SU-DHL-6 (cell line): ENCODE measurements at regions not wholly inside any gene's neighbourhood (a gene's known extent, or its start where the extent isn't known, plus 50 kb on each side); places are given as distances from the start of the nearest gene placed in this dataset.
"Not testable (repeated sequence)": the region's sequence is repeated elsewhere in the genome, so short reads cannot be mapped to it uniquely, and the experiment has no call there.

Source experiments
- H2AFZ ChIP-seq: fragments of 200-600 bp; sonication (generic); 2 replicates; pipeline ENCODE4 v1.6.1; 2014; ENCODE audit warnings: low read depth, mild to moderate bottlenecking, moderate library complexity, mixed read lengths, antibody characterized with exemption, low read length; ENCODE audit not compliant: severe bottlenecking
- H3F3A ChIP-seq: fragments of 200-600 bp; shearing (Covaris generic); 2 replicates; pipeline ENCODE4 v1.6.0; 2016; ENCODE audit warnings: antibody characterized with exemption, mild to moderate bottlenecking; ENCODE audit not compliant: insufficient read depth
- H3K27ac ChIP-seq: fragments of 200-600 bp; sonication (generic); 2 replicates; pipeline ENCODE4 v1.5.1; 2016; ENCODE audit warnings: low read depth, mild to moderate bottlenecking, low read length, moderate library complexity, mixed read lengths
- H3K27me3 ChIP-seq: fragments of 200-600 bp; sonication (generic), shearing (Covaris generic); 2 replicates; pipeline ENCODE4 v1.6.0; 2014; ENCODE audit warnings: mild to moderate bottlenecking, low read length
- H3K36me3 ChIP-seq: fragments of 200-600 bp; sonication (generic); 2 replicates; pipeline ENCODE4 v1.6.1; 2014; ENCODE audit warnings: mild to moderate bottlenecking, low read length, mixed read lengths
- H3K4me2 ChIP-seq: fragments of 300-600, 200-600 bp; shearing (Covaris generic), sonication (generic); 2 replicates; pipeline ENCODE4 v1.6.0; 2014; ENCODE audit warnings: low read length, low read depth, mild to moderate bottlenecking; ENCODE audit not compliant: poor library complexity, severe bottlenecking
- H3K4me3 ChIP-seq: fragments of 200-600 bp; sonication (generic); 2 replicates; pipeline ENCODE4 v1.5.1; 2014; ENCODE audit warnings: antibody characterized with exemption, low read length, mild to moderate bottlenecking, mixed read lengths; ENCODE audit not compliant: insufficient read depth, poor library complexity, severe bottlenecking
- H3K79me2 ChIP-seq: fragments of 200-600 bp; sonication (generic); 2 replicates; pipeline ENCODE4 v1.6.1; 2014; ENCODE audit warnings: mild to moderate bottlenecking, low read length, moderate library complexity; ENCODE audit not compliant: insufficient read depth
- H3K9ac ChIP-seq: fragments of 200-600 bp; sonication (generic); 2 replicates; pipeline ENCODE4 v1.7.0; 2014; ENCODE audit warnings: mild to moderate bottlenecking, low read length
- H3K9me2 ChIP-seq: fragments of 200-600 bp; sonication (generic); replicated peaks from 2 replicates; pipeline ENCODE4 v1.6.1; 2014; ENCODE audit warnings: low read length; ENCODE audit not compliant: insufficient read depth
- H3K9me3 ChIP-seq: fragments of 200-600 bp; sonication (generic); 2 replicates; pipeline ENCODE4 v1.6.1; 2014; ENCODE audit warnings: low read length, mixed read lengths; ENCODE audit not compliant: insufficient read depth
- H4K20me1 ChIP-seq: fragments of 200-600 bp; sonication (generic); 2 replicates; pipeline ENCODE4 v1.6.1; 2014; ENCODE audit warnings: low read depth, mild to moderate bottlenecking, antibody characterized with exemption, low read length, moderate library complexity, mixed read lengths
- EZH2phosphoT487 ChIP-seq: fragments of 200-600 bp; sonication (generic), shearing (Covaris generic); conservative IDR thresholded peaks from 2 replicates; pipeline ENCODE4 v1.6.1; 2018; ENCODE audit warnings: mild to moderate bottlenecking, antibody characterized with exemption, low read length, moderate library complexity, mixed read lengths
- TF ChIP-seq, protein P1 (sequence below): fragments of 200-600 bp; sonication (generic); IDR thresholded peaks from one replicate; pipeline ENCODE4 v1.5.1; 2017; ENCODE audit warnings: antibody characterized with exemption, mild to moderate bottlenecking, low read length, moderate library complexity; ENCODE audit not compliant: insufficient read depth, poor library complexity, severe bottlenecking

DNA sequence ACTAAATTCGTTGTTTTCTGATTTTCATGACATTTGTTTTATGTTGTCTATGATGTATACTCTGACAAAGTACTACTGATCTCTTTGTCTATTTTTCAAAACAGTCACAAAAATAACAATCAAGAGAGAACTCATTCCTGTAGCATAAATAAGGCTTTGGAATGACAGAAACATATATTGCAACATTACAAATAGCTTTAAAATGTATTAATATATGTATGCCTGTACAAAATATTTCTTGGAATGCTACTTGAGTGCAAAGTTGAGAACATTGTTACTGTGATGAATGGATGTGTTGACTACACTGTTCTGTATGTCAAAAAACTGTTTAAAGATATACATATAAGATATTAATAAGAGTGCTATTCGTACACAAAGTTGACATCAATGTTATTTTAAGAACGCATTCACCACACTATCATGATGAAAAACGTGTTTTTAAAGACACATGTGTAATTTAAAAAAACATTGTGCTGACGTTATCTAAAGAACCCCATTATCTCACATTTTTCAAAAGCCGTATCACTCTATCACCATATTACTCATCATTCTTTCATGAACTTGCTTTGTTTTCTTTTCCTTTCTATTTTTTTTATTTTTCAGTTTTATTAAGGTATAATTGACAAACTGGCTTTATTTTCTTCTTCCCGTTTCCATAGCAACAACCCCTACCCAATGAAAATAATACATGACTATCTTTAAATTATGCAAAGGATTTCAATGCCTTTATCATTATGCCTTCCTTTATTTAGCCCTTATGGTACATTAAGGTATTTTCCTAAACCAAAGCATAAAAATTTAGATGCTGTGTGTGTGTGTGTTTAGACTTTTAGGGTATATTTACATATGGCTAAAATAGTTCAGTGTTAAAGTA is 918.8 kb downstream of the SLITRK1 start:
- no peak overlapping the region for H3K9ac ChIP-seq
- no peaks in the 10 kb centered on the region for H3K27me3 ChIP-seq
- H3F3A ChIP-seq = no peaks in the 10 kb centered on the region
- H4K20me1 ChIP-seq = no peaks in the 10 kb centered on the region
- no peaks in the 10 kb centered on the region for H3K9me3 ChIP-seq
- H3K4me3 ChIP-seq = no peak overlapping the region
- no peak overlapping the region for H2AFZ ChIP-seq
- no peaks in the 10 kb centered on the region for H3K36me3 ChIP-seq
- TF ChIP-seq EZH2phosphoT487 = no peak
- TF ChIP-seq, protein P1, sequence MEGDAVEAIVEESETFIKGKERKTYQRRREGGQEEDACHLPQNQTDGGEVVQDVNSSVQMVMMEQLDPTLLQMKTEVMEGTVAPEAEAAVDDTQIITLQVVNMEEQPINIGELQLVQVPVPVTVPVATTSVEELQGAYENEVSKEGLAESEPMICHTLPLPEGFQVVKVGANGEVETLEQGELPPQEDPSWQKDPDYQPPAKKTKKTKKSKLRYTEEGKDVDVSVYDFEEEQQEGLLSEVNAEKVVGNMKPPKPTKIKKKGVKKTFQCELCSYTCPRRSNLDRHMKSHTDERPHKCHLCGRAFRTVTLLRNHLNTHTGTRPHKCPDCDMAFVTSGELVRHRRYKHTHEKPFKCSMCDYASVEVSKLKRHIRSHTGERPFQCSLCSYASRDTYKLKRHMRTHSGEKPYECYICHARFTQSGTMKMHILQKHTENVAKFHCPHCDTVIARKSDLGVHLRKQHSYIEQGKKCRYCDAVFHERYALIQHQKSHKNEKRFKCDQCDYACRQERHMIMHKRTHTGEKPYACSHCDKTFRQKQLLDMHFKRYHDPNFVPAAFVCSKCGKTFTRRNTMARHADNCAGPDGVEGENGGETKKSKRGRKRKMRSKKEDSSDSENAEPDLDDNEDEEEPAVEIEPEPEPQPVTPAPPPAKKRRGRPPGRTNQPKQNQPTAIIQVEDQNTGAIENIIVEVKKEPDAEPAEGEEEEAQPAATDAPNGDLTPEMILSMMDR = no peak
- no peak overlapping the region for H3K4me2 ChIP-seq
- no peaks in the 10 kb centered on the region for H3K9me2 ChIP-seq
- H3K79me2 ChIP-seq = no peaks in the 10 kb centered on the region
- no peak overlapping the region for H3K27ac ChIP-seq

DNA sequence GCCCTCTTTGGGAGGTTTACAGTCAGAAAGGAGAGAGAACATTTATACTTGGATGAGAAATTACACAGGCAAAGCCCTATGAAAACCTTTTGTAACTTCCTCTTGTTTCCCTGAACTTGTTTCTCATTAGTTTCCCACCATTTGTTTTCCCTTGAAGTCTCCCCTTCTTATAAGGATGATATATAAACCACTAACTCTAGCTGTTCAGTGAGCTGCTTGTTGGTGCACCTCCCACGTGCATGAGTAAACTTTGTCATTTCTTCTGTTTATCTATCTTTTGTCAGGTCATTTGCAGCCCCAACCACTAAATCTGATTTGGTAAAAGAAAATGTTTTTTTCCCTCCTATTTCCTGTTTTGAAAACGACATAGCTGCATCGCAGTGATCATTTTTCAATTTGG is 919.9 kb downstream of the SLITRK1 start:
- Histone ChIP-seq H4K20me1 (no peaks in the 10 kb centered on the region), H3K79me2 (no peaks in the 10 kb centered on the region), H3K4me2 (no peak overlapping the region), H3K27me3 (no peaks in the 10 kb centered on the region), H3K36me3 (no peaks in the 10 kb centered on the region), H3K4me3 (no peak overlapping the region), H2AFZ (no peak overlapping the region), H3K9me3 (no peaks in the 10 kb centered on the region), H3K9ac (no peak overlapping the region), H3K9me2 (no peaks in the 10 kb centered on the region), H3K27ac (no peak overlapping the region), H3F3A (no peaks in the 10 kb centered on the region)
- TF ChIP-seq, protein P1 = no peak
- TF ChIP-seq EZH2phosphoT487 = no peak

GRCh38 chr13:82961757-82962156 is 920.5 kb downstream of the SLITRK1 start:
- no peak overlapping the region for H3K4me2 ChIP-seq
- no peaks in the 10 kb centered on the region for H3K79me2 ChIP-seq
- no peaks in the 10 kb centered on the region for H3K36me3 ChIP-seq
- TF ChIP-seq, protein P1 = no peak
- TF ChIP-seq EZH2phosphoT487 = no peak
- no peak overlapping the region for H3K9ac ChIP-seq
- no peaks in the 10 kb centered on the region for H3F3A ChIP-seq
- H3K27ac ChIP-seq = no peak overlapping the region
- no peaks in the 10 kb centered on the region for H4K20me1 ChIP-seq
- no peak overlapping the region for H3K4me3 ChIP-seq
- H2AFZ ChIP-seq = no peak overlapping the region
- H3K27me3 ChIP-seq = no peaks in the 10 kb centered on the region
- no peaks in the 10 kb centered on the region for H3K9me2 ChIP-seq
- H3K9me3 ChIP-seq = no peaks in the 10 kb centered on the region

- H4K20me1 ChIP-seq = not testable (repeated sequence)
These were observed 929.9 kb downstream of the SLITRK1 start for GRCh38 chr13:82952336-82952735.

More at GRCh38 chr13:82952336-82952735, 929.9 kb downstream of the SLITRK1 start:
- H2AFZ ChIP-seq, H3K4me3 ChIP-seq, H3K27ac ChIP-seq, H3K36me3 ChIP-seq, H3K79me2 ChIP-seq, H3K9me2 ChIP-seq, H3K4me2 ChIP-seq, H3K27me3 ChIP-seq, H3F3A ChIP-seq, H3K9ac ChIP-seq, H3K9me3 ChIP-seq: not testable (repeated sequence)
